ENCODE measurements at regions not wholly inside any gene's neighbourhood (a gene's known extent, or its start where the extent isn't known, plus 50 kb on each side); places are given as distances from the start of the nearest gene placed in this dataset.

DNA sequence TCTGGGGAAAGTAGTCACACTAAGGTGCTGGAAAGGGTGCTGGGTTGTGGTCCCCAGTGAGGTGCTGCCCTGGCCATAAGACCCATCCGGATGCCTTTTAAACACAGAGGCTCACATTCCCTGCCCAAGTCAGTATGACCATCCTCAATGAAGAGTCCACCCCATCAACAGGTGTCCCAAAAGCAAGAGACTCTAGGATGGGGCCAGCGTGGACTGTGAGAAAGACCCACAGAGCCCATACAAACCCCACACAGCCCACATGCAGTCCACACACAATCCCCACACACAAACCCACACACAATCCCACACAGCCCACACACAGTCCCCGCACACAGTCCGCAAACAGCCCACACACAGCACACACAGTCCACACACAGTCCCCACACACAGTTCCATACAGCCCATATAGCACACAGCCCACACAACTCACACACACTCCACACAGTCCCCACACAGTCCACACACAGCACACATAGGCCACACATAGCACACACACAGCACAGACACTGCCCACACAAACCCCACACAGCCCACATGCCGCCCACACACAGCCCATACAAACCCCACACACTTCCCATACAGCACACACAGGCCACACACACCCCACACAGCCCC, 241.4 kb upstream of the SALL3 start:
- no peak for DNase-seq

DNA sequence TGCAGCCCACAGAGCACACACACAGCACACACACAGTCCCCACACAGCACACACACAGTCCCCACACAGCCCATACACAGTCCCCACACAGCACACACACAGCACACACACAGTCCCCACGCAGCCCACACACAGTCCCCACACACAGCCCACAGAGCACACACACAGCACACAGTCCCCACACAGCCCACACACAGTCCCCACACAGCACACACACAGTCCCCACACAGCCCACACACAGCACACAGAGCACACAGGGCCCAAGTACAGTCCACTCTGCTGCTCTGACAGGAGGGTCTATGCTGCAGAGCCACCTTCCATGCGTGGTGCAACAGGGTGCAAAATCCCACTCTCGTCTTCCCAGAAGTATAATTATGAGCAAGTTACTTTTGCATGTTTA, 240.5 kb upstream of the SALL3 start:
- no peak for DNase-seq

DNA sequence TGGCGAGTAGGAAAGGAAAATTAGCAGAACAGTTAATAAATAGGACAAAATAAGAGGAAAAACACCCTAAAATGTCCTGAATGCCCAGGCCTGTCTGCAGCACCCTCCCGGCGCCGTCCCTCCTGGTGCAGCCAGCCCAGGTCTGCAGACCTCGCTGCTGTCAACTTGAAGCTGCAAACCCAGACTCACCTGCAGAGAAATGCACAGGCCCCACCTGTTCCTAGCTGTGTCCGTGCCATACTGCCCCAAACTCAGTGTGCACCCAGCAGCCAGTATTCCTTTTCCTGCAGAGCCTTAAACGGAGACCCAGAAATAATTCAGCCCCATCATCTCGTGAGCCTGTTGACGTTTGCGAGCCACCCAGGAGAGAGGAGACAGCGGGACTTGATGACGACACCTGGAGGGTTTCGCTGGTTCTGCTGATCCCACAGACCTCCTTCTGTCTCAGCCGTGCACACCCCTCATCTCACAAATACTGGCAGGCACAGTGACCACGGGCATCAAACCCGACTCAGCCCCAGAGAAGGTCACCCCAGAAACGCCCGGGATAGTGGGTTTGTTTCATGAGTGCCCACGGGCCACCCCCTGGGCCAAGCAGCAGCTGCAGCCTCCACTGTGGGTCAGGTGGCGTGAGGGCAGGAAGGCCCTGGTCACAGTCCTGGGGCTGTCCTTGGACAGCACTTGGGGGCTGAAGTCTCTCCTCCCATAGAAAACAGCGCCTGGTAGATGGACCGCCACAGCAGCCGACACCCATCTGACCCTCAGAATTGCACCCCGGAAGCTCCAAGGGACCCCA, 239.5 kb upstream of the SALL3 start:
- no peak for DNase-seq

DNA sequence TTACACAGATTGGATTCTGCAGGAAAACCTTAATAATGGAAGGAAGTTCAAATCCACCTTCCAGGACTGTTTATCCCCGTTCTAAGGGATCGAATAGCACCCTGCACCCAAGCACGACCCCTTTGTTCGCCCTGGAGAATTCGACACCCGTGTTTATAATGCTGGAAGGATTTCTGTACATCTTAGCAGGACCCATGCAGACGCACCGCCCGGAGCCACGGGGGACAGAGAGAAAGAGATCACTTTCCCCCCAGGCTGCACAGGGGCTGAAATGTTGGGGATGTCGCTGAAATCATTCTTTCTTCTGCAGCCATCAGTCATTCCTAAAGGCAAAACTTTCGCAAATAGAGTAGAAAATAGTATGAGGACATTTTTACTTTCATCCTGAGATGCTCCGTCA, 238.7 kb upstream of the SALL3 start:
- no peak for DNase-seq

DNA sequence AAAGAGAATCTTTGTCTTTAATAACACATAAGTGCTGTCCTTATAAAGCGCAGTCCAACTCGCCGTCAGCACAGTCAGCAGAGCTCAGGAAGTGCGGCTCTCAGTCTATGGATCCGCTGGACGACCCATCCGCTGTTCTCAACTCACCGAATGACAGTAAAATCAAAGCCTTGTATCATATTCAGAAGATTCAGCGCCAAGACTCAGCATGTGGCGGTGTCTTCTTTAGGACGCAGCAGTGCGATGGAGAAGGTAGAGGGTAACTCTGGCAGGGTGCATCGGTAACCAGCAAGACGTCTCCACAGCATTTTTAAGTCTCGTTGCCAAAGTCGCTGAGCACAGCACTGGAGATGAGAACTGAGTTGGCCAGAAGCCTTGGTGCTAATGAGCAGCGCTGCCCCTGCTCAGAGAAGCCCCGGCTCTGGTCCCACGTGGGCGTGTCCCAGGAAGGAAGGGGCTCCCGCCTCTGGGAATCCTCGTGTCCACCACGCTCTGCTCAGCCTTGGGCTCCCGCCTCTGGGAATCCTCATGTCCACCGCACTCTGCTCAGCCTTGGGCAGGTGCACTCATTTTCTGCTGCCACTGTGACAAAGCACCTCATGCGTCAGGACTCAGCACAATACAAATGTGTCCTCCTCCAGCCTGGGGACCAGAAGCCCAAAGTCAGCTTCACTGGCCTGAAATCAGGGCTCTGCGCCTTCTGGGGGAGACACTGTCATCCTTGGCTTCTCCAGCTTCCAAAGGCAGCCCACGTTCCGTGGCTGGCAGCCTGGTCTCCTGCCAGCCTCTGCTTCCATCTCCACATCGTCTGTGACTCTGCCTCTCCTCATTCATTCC, 238.0 kb upstream of the SALL3 start:
- DNase-seq, result no peak

DNA sequence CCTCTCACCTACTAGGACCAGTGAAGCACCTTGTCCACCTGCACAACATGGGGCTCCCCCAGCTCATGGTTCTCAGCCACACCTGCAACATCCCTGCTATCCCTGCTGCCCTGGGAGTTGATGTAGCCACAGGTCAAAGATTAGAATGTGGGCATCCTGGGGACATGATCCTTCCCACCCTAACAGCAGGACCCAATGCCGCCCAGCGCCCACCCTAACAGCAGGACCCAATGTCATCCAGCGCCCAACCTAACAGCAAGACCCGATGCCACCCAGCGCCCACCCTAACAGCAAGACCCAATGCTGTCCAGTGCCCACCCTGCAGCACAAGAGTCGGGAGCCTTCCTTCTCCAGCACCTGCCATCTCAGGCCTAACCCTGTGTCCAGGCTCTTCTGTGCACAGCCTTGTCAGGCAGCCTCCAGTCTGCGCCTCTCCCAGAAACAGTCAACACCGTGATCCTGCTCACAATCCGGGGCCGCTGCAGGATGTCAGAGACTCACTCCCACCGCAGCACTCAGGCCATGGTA, 237.3 kb upstream of the SALL3 start:
- DNase-seq, result no peak

DNA sequence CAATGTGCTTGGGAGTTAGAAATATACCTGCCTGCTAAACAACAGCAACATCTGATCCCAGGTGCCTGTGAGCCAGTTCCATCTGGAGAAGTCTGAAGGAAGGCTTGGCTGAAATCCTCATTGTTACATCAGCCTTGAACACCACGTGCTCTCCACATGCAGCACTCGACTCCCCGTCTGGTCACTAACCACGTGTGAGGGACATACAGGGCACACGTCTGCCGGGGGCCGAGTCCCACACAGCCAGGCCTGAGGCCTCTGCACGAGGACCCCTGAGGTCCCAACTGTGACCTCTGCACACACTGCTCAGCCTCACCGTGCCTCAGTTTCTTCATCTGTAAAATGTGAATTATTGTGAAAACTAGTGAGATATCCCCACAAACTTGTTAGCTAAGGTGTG, 236.5 kb upstream of the SALL3 start:
- no peak for DNase-seq

DNA sequence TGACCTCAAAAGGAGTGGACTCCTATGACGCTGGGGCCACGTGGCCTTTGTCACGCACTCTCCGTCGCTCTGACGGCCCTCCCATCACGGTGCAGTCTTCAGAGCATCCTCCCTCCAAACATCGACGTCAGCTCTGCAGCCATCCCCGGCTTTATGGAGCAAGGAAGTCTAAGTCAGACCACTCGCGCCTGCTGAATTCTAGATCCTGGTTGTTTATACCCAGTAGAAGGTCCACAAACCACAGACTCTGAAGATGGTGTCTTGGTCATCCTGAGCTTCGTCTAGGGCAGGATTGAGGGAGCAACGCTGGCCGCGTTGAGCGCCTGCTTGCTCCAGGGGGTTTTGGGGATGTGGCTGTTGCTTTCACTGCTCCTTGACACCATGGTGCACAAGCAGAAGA, 228.0 kb upstream of the SALL3 start:
- no peak for DNase-seq

DNA sequence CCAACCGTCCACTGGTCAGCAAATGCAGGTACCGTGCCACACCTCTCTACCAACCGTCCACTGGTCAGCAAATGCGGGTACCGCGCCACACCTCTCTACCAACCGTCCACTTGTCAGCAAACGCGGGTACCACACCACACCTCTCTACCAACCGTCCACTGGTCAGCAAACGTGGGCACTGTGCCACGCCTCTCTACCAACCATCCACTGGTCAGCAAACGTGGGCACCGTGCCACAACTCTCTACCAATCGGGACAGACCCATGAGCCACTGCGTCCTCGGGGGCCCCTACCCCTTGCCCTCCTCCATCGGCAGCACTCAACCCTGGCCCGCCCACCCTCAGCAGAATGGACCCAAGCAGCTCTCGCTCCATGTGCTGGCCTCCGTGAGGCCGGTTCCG, 226.4 kb upstream of the SALL3 start:
- no peak for DNase-seq

DNA sequence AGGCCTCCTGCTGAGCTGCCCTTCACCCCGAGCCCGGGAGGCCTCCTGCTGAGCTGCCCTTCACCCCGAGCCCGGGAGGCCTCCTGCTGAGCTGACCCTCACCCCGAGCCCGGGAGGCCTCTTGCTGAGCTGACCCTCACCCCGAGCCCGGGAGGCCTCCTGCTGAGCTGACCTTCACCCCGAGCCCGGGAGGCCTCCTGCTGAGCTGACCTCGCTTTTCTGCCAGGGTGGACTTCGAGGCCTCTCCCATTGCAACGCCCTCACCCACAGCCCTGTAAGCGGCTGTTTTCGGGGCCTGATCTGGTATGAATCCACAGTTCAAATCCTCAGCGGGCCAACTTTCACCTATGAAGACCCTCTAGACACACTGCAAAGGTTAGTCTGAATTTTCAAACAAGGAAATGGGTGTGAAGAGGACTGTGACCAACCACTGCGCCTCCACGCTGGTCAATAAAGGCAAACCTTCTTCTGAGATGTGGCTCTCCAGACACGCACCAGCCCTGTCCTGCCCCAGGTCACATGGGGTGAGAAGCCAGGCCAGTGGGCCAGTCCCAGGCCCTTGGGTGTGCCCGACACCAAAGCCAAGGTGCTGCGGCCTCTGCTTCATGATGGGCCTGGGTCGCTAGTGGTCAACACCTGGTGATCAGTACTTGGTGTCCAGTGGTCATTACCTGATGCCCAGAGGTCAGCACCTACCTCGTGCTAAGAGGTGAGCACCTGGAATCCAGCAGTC, 225.1 kb upstream of the SALL3 start:
- DNase-seq, result no peak

DNA sequence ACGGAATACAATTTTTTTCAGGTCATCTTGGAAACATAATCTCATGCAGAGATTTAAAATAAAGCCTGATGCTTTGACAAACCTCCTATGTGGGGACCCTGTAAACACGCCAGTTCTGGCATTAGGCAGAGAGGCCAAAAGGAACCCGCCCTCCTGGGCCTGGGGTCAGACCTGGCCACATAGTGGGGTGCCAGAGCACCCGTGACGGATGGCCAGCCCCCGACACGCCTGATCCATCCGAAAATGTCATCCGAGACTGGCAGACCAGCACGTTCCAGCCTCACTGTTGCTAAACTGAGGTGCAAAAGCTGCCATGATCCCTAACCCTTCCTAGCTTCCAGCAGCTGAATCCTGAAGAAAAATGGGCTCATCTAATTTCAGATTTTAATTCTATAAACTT, 222.6 kb upstream of the SALL3 start:
- no peak for DNase-seq

DNA sequence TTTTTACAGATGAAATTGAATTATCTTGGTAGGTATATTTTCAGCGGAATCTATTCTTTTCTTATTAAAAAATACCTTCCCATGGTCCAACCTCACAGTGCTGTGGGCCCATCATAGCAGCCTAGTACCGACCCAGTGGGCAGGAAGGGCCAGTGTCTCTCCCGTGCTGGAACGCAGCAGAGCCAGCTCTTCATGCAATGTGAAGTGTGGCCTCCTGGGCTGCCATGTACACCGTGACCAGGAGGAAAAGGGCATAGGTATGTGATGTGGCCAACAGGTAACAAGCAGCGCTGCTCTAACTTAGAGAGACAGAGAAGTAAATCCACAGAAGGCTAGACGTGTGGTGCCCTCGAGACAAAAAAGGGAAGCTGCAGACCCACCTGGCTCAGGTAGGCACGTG, 221.1 kb upstream of the SALL3 start:
- DNase-seq, result no peak

DNA sequence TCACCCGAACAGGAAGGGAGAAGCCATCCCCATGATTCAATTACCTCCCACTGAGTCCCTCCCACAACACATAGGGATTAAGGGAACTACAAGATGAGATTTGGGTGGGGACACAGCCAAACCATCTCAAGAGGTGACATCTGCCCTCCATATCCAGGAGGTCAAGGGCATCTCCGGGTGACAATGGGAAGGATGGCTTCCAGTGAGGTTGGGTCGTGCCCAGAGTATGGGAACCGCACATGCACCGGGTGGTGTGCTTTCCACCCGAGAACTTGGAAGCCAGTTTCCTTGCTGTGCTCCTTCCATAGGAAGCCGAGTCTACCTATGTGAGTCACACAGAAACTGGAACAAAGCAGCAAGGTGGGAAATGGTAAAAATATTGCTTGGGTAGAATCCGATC, 216.9 kb upstream of the SALL3 start:
- DNase-seq, result no peak

DNA sequence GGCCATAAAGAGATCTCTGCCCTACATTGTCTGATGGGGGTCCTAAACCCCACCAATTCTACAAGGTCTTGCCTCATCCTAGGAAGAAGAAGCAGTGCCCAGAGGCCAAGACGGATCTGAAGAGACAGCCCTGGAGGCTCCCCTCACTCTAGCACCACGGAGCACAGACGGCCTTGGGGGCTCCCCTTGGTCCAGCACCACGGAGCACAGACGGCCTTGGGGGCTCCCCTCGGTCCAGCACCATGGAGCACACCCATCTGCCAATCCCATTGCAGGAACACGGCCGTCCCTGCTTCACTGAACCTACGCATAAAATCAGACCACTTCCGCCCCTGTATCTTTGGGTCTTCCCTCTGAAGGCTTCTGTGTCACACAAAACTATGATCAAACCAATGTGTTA, 215.1 kb upstream of the SALL3 start:
- DNase-seq, result no peak

DNA sequence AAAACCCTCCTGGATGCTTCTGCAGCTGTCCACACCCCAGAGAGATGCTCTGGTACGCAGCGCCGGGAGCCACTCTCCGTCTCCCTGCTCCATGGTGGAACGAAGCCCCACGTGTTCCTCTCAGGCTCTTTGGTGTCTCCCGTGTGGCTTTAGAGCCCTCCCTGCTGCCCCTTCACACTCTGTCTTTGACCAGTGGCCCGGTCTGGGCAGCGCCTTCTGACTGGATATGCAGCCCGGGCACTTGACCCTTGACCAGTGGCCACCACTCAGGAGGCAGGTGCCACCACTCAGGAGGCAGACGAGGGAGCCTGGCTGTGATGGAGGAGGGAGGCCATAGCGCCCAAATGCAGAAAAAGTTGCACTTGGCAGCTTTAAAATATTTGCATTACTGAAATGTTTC, 214.5 kb upstream of the SALL3 start:
- DNase-seq, result no peak

DNA sequence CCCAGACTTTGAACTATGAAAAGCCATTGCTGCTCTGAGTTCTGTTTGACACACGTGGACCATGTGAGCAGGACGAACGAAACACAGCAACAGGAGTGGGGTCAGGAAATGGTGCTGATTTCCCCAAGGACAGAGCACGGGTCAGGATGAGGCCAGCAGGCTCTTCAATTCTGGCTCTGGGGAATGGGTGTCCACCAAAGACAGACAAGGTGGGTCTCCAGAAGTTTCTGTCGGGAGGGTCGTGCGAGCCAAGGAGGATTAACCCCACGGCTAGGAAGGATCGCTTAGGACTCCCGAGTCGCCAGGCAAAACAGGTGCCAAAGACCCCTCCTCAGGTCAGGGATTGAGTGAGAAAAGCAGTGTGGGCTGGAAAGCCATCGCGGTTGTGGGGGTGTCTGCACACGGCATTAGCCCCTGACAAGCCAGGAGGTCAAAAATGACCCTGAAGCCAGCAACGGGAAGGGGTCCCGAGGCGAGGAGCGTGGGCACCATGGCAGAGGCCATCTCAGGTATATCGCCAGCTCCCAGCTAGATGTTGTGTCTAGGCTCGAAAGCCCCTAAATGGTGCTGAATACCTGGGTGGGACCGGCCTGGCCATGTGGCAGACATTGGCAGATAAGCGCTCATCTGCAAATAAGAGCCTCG, 213.9 kb upstream of the SALL3 start:
- no peak for DNase-seq

DNA sequence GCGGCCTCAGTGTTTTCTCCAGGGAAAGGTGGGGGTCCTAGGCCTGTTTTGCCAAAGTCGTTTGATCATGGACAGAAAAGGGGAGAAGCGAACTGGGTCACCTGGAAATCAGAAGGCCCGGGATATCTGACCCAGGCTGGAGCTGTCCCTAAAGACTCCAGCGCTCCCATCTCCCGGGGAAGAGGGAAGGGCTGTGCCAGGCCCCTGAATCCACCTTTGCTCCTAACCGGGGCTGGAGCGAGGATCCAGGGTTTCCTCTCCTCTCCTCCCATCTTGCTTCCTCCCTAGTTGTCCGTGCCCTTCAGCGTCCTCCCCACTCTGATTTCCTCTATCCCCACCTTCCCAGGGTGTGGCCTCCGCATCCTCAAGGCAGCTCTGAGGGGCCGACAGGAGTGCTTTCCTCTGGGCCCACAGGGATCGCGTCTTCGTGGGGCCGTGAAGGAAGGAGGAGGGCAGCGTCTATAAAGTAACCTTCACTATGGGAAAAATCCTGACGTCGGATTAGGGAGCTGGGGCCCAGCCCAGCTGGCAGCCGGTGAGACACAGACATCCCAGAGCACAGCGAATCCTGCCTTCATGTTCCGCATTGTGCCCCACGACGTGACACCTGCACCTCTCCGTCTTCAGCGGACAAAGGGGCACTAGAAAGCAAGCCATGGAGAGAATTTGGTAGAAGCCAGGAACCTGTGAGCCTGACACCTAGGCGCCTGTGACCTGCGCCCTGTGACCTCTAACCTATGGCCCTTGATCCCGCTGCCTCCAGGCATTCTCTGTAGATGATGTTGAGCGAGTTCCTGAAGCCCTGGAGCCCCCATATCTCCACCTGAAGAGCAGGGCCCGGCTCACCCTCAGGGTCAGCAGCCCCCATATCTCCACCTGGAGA, 212.7 kb upstream of the SALL3 start:
- DNase-seq, result no peak

DNA sequence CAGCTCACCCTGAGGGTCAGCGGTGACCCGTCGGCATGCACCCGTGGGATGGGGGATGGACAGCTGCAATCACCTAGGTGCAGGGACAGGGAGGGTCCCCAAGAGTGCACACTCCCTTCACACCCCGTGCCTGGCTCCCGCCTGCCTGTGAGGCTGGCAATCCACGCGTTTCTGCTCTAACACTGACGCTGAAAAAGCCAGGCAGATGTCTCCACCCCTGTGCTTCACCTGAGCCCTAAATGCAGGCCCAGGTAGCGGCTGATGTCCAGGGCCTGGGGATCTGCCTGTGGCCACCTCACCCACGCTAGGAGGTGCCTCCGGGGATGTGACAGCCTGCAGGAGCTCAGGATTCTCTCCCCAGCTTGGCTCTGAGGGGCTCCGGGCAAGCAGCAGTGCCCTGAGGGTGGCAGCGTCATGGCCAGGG, 212.0 kb upstream of the SALL3 start:
- DNase-seq, result no peak

DNA sequence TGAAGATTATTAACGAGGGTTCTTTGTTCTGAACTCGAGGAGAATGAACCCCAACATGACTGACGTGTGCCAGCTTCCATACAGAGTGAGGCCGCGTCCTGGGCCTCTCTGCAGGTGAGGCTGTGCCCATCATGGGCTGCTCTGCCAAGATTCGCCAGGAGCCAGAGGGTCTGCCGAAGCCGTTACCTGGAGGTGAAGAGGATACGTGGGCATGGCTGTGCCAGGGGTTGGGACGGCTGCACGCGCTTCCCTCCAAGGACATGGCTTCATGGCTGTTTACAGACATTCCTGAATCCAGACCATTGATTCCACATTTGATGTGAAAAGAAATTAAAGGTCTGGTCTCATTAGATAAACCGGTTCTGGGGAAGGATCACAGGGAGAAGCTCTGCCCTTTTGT, 211.4 kb upstream of the SALL3 start:
- DNase-seq, result no peak

DNA sequence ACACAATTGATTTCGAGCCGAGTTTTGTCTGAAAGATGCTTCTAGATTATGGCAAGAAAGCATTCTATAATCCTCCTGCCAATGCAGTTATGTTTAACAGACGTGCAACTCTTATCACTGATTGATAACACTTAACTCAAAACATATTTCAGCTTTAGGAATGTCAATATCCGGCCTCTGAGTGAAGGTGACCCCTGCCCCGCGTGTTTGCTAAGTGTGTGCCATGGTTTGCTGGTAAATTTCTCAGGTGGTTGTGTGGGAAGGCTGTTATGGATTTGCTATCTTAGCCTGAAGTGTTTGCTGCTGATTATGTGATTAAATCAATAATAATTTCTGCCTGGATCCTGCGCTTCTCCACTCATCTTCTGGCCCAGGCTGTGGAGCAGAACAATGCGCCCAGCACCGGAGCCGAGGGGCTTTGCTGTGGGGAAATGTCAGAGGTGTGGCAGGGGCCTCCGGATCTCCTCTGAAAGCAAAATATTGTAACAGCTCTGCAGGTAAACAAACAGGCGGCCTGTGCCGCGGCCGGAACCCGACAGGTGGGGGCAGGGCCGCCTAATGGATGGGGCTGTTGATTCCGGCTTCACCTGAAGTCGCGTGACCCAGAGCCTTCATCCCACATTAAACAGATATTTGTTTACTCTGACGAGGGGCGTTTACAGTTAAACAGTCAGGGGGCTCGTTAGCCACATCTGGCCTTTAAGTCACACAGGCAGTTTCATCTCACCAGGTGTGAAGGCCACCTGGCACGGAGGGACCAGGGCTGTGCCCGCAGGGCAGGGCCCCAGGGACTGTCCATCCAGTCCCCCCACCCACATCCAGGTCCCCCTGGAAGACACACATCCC, 210.7 kb upstream of the SALL3 start:
- DNase-seq, result no peak
